Duodenal mucosa (tissue), 2 donors: ENCODE measurements at regions not wholly inside any gene's neighbourhood (a gene's known extent, or its start where the extent isn't known, plus 50 kb on each side); places are given as distances from the start of the nearest gene placed in this dataset.

Source experiments
- H3K27ac ChIP-seq: one replicate; pipeline ENCODE4 v1.7.0; 2013; ENCODE audit warnings: low read depth, low read length
- H3K27me3 ChIP-seq, 2 donors: one replicate each; pipeline ENCODE4 v1.7.0; 2013; ENCODE audit warnings: low read length in 2 of 2, control low read depth in 1 of 2; ENCODE audit not compliant: insufficient read depth in 2 of 2, control insufficient read depth in 1 of 2
- H3K36me3 ChIP-seq, 2 donors: one replicate each; pipeline ENCODE4 v1.7.0; 2013; ENCODE audit warnings: low read length in 2 of 2, control low read depth in 1 of 2; ENCODE audit not compliant: insufficient read depth in 2 of 2, control insufficient read depth in 1 of 2
- H3K4me1 ChIP-seq, 2 donors: one replicate each; pipeline ENCODE4 v1.7.0; 2013; ENCODE audit warnings: low read length in 2 of 2, control low read depth in 1 of 2; ENCODE audit not compliant: insufficient read depth in 2 of 2, control insufficient read depth in 1 of 2
- H3K4me3 ChIP-seq, 2 donors: one replicate each; pipeline ENCODE4 v1.7.0; 2013; ENCODE audit warnings: low read length in 2 of 2, low read depth in 1 of 2
- H3K9ac ChIP-seq, 2 donors: one replicate each; pipeline ENCODE4 v1.7.0; 2013; ENCODE audit warnings: low read length in 2 of 2, low read depth in 1 of 2
- H3K9me3 ChIP-seq, 2 donors: one replicate each; pipeline ENCODE4 v1.7.0; 2013; ENCODE audit warnings: low read length in 2 of 2, control low read depth in 1 of 2; ENCODE audit not compliant: control insufficient read depth in 1 of 2

DNA sequence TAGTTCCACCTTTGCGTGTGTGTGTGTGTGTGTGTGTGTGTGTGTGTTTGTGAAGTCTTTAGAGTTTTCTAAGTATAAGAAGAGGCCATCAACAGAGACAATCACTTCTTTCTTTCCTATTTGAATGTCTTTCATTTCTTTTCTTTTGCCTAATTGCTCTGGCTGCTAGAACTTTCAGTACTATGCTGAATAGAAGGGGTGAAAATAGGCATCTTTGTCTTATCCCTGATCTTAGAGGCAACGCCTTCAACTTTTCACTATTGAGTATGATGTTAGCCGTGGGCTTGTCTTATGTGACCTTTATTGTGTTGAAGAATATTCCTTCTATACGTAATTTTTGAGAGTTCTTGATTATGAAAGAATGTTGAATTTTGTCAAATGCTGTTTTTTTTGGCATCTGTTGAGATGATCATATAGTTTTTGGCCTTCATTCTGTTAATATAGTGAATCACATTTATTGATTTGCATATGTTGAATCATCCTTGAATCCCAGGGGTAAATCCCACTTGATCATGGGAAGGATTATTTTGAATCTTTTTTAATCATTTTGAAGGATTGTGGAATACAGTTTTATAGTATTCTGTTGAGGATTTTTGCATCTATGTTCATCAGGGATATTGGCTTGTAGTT lies 134.8 kb upstream of the CD180 start:
- no peaks in the 10 kb centered on the region for H3K36me3 ChIP-seq
- no peaks in the 10 kb centered on the region for H3K4me1 ChIP-seq
- no peaks in the 10 kb centered on the region for H3K9me3 ChIP-seq
- no peaks in the 10 kb centered on the region for H3K27me3 ChIP-seq
- H3K9ac ChIP-seq = no peak overlapping the region
- no peak overlapping the region for H3K4me3 ChIP-seq
- H3K27ac ChIP-seq = no peak overlapping the region

- Histone ChIP-seq H3K27ac (no peak overlapping the region), H3K9ac (no peak overlapping the region), H3K4me1 (peaks cover 0 to 2% of the 10 kb centered on the region in 2 donors), H3K27me3 (no peaks in the 10 kb centered on the region), H3K9me3 (no peaks in the 10 kb centered on the region), H3K36me3 (no peaks in the 10 kb centered on the region), H3K4me3 (no peak overlapping the region)
Observed at GRCh38 chr5:67319935-67320725, 123.5 kb upstream of the CD180 start.

DNA sequence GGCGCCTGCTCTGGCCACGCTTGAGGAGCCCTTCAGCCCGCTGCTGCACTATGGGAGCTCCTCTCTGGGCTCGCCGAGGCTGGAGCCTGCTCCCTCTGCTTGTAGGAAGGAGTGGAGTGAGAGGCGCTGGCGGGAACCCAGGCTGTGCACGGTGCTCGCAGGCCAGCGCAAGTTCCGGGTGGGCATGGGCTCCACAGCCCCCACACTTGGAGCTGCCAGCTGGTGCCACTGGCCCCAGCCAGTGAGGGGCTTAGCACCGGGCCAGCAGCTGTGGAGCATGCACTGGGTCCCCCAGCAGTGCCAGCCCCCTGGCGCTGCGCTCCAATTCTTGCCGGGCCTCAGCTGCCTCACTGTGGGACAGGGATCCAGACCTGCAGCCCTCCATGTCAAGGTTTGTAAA lies 122.1 kb upstream of the CD180 start:
- Histone ChIP-seq H3K27me3 (no peaks in the 10 kb centered on the region), H3K9ac (no peak overlapping the region), H3K4me1 (peaks cover 0 to 3% of the 10 kb centered on the region in 2 donors), H3K36me3 (no peaks in the 10 kb centered on the region), H3K27ac (no peak overlapping the region), H3K9me3 (peaks cover 0 to 4% of the 10 kb centered on the region in 2 donors), H3K4me3 (no peak overlapping the region)

DNA sequence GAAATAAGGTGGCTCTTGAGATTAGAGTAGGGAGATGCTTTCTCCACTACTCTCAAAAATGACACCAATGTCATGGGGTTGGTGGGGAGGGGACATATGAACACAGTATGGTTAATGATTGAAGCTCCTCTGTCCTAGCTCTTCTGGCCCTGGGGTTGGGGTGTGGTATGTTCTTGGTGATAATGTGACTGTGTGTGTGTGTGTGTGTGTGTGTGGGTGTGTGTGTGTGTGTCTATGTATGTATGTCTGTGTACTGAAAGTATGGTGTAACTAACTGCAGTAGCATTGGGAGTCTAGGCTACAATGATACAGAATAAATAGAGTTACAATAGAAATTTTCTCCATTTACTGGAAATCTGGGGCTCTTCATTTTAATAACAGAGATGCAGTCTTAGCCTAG lies 121.0 kb upstream of the CD180 start:
- Histone ChIP-seq H3K27me3 (no peaks in the 10 kb centered on the region), H3K9ac (no peak overlapping the region), H3K4me1 (peaks cover 0 to 3% of the 10 kb centered on the region in 2 donors), H3K27ac (no peak overlapping the region), H3K9me3 (peaks cover 0 to 4% of the 10 kb centered on the region in 2 donors), H3K36me3 (no peaks in the 10 kb centered on the region), H3K4me3 (no peak overlapping the region)

- Histone ChIP-seq H3K9me3 (peaks cover 0 to 4% of the 10 kb centered on the region in 2 donors), H3K4me3 (no peak overlapping the region), H3K27me3 (no peaks in the 10 kb centered on the region), H3K4me1 (peaks cover 0 to 3% of the 10 kb centered on the region in 2 donors), H3K27ac (no peak overlapping the region), H3K36me3 (no peaks in the 10 kb centered on the region), H3K9ac (no peak overlapping the region)
Observed at GRCh38 chr5:67316695-67317094, 120.1 kb upstream of the CD180 start.

- no peak overlapping the region for H3K9ac ChIP-seq
- peaks cover 0 to 4% of the 10 kb centered on the region in 2 donors for H3K9me3 ChIP-seq
- no peaks in the 10 kb centered on the region for H3K36me3 ChIP-seq
Observed at GRCh38 chr5:67315082-67315989, 118.7 kb upstream of the CD180 start.

DNA sequence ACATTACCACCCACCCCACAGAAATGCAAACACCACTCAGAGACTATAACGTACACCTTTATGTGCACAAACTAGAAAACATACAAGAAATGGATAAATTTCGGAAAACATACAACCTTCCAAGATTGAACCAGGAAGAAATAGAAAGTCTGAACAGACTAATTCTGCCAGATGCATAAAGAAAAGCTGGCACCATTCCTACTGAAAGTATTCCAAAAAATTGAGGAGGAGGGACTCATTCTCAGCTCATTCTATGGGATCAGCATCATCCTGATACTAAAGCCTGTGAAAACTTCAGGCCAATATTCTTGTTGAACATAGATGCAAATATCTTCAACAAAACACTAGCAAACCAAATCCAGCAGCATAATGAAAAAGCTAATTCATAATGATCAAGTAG lies 115.1 kb upstream of the CD180 start:
- Histone ChIP-seq H3K4me1 (peaks cover 0 to 3% of the 10 kb centered on the region in 2 donors), H3K9me3 (peaks cover 0 to 6% of the 10 kb centered on the region in 2 donors), H3K9ac (no peak overlapping the region), H3K36me3 (no peaks in the 10 kb centered on the region), H3K27me3 (no peaks in the 10 kb centered on the region), H3K4me3 (no peak overlapping the region), H3K27ac (no peak overlapping the region)

More at GRCh38 chr5:67315082-67315989, 118.7 kb upstream of the CD180 start:
- Histone ChIP-seq H3K27ac (no peak overlapping the region), H3K4me1 (peaks cover 0 to 3% of the 10 kb centered on the region in 2 donors), H3K4me3 (no peak overlapping the region), H3K27me3 (no peaks in the 10 kb centered on the region)

GRCh38 chr5:67311208-67311607 lies 114.6 kb upstream of the CD180 start:
- Histone ChIP-seq H3K36me3 (no peaks in the 10 kb centered on the region), H3K4me1 (peaks cover 0 to 3% of the 10 kb centered on the region in 2 donors), H3K27me3 (no peaks in the 10 kb centered on the region), H3K9ac (no peak overlapping the region), H3K27ac (no peak overlapping the region), H3K4me3 (no peak overlapping the region), H3K9me3 (peaks cover 0 to 6% of the 10 kb centered on the region in 2 donors)

GRCh38 chr5:67310740-67311139 lies 114.1 kb upstream of the CD180 start:
- H3K36me3 ChIP-seq = no peaks in the 10 kb centered on the region
- no peak overlapping the region for H3K4me3 ChIP-seq
- H3K9me3 ChIP-seq = peaks cover 0 to 6% of the 10 kb centered on the region in 2 donors
- H3K27me3 ChIP-seq = no peaks in the 10 kb centered on the region
- no peak overlapping the region for H3K27ac ChIP-seq
- no peak overlapping the region for H3K9ac ChIP-seq
- H3K4me1 ChIP-seq = peaks cover 0 to 3% of the 10 kb centered on the region in 2 donors

DNA sequence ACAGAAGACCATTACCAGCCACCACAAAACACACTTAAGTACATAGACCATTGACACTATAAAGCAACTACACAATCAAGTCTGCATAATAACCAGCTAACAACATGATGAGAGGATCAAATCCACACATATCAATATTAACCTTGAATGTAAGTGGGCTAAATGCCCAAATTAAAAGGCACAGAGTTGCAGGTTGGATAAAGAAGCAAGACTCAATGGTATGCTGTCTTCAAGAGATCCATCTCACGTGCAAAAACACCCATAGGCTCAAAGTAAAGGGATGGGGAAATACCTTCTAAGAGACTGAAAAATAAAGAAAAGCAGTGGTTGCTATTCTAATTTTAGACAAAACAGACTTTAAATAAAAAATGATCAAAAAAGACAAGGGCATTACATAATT lies 113.6 kb upstream of the CD180 start:
- Histone ChIP-seq H3K27ac (no peak overlapping the region), H3K27me3 (no peaks in the 10 kb centered on the region), H3K36me3 (no peaks in the 10 kb centered on the region), H3K4me3 (no peak overlapping the region), H3K4me1 (peaks cover 0 to 1% of the 10 kb centered on the region in 2 donors), H3K9me3 (peaks cover 0 to 6% of the 10 kb centered on the region in 2 donors), H3K9ac (no peak overlapping the region)
